Breast epithelium (tissue), 4 donors: ENCODE measurements at regions not wholly inside any gene's neighbourhood (a gene's known extent, or its start where the extent isn't known, plus 50 kb on each side); places are given as distances from the start of the nearest gene placed in this dataset.
A peak's percentile ranks its signal among the peaks of the same experiment; 100 is the strongest.

Experiments
- DNase-seq, 2 donors: peaks; one replicate each; pipeline ENCODE4 v3.0.0-alpha.2; 2019; ENCODE audit warnings: low spot score in 2 of 2
- H3K27ac ChIP-seq, 2 donors: fragments of 200-600 bp; sonication (generic) in 1 of 2; one replicate each; pipeline ENCODE4 v1.5.1; 2016 to 2019; ENCODE audit warnings: mild to moderate bottlenecking in 1 of 2
- H3K27me3 ChIP-seq, 2 donors: fragments of 200-600 bp; sonication (generic) in 1 of 2; one replicate each; pipeline versions ENCODE4 v1.5.1 to v1.6.0; 2017 to 2019; ENCODE audit warnings: control low read depth in 1 of 2, mild to moderate bottlenecking in 1 of 2
- H3K36me3 ChIP-seq: fragments of 200-600 bp; one replicate; pipeline ENCODE4 v1.5.1; 2019
- H3K4me1 ChIP-seq, 2 donors: fragments of 200-600 bp; sonication (generic); one replicate each; pipeline ENCODE4 v1.5.1; 2016 to 2019; ENCODE audit warnings: control low read depth in 1 of 2
- H3K4me3 ChIP-seq, 3 donors: fragments of 200-600 bp; sonication (generic); 1 replicate in 2 of 3; 2 replicates in 1 of 3; pipeline ENCODE4 v1.5.1; 2016 to 2019; ENCODE audit warnings: mild to moderate bottlenecking in 3 of 3, moderate library complexity in 2 of 3
- H3K9me3 ChIP-seq, 2 donors: fragments of 200-600 bp; sonication (generic) in 1 of 2; one replicate each; pipeline ENCODE4 v1.5.1; 2016 to 2019; ENCODE audit warnings: control low read depth in 1 of 2
- POLR2A ChIP-seq: fragments of 450-650 bp; IDR thresholded peaks from one replicate; pipeline ENCODE4 v1.6.1; 2016; ENCODE audit warnings: antibody characterized with exemption, mild to moderate bottlenecking, moderate library complexity
- POLR2AphosphoS5 ChIP-seq, 3 donors: sonication (generic); formaldehyde crosslinking; IDR thresholded peaks; one replicate each; pipeline ENCODE4 v1.6.1; 2017; ENCODE audit warnings: antibody characterized with exemption in 3 of 3
- intact Hi-C: fragments of 100-400 bp; cut with DNase I; formaldehyde crosslinking; loops from one replicate; pipeline ENCODE4 v1.15.1; 2023; ENCODE audit warnings: low total_unique reads
- TF ChIP-seq, protein P1 (sequence below), 3 donors: fragments of 450-650 bp; IDR thresholded peaks; one replicate each; pipeline ENCODE4 v1.5.1; 2016 to 2017; ENCODE audit warnings: antibody characterized with exemption in 3 of 3, mild to moderate bottlenecking in 3 of 3, moderate library complexity in 3 of 3

DNA sequence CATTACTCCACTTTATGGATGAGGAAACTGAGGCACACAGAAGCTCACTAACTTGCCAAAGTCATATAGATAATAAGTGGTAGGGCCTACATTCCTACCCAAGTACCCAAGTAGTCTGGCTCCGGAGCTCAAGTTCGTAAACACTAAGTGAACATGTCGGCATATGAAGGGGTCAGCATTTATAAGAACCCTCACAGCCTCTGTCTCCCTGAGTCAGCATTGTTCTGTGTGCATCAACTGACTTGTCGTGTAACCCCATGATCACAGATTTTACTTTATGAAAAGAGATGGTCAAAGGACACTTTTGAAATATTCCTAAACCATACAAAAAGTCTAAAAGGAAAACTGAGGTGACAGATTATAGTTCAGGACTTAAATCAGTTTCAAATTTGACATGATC, 260.1 kb upstream of the CCDC54 start:
- no peak overlapping the region for H3K27ac ChIP-seq
- no peak for DNase-seq
- no peaks in the 10 kb centered on the region for H3K9me3 ChIP-seq
- H3K27me3 ChIP-seq = no peaks in the 10 kb centered on the region
- H3K4me1 ChIP-seq = no peaks in the 10 kb centered on the region
- H3K36me3 ChIP-seq = no peaks in the 10 kb centered on the region
- TF ChIP-seq POLR2AphosphoS5 (IDR thresholded peaks at IDR 0.05) (no peak), POLR2A (no peak)
- TF ChIP-seq, protein P1, sequence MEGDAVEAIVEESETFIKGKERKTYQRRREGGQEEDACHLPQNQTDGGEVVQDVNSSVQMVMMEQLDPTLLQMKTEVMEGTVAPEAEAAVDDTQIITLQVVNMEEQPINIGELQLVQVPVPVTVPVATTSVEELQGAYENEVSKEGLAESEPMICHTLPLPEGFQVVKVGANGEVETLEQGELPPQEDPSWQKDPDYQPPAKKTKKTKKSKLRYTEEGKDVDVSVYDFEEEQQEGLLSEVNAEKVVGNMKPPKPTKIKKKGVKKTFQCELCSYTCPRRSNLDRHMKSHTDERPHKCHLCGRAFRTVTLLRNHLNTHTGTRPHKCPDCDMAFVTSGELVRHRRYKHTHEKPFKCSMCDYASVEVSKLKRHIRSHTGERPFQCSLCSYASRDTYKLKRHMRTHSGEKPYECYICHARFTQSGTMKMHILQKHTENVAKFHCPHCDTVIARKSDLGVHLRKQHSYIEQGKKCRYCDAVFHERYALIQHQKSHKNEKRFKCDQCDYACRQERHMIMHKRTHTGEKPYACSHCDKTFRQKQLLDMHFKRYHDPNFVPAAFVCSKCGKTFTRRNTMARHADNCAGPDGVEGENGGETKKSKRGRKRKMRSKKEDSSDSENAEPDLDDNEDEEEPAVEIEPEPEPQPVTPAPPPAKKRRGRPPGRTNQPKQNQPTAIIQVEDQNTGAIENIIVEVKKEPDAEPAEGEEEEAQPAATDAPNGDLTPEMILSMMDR (IDR thresholded peaks at IDR 0.05) = no peak
- intact Hi-C loops = no loop called here
- no peak overlapping the region for H3K4me3 ChIP-seq

DNA sequence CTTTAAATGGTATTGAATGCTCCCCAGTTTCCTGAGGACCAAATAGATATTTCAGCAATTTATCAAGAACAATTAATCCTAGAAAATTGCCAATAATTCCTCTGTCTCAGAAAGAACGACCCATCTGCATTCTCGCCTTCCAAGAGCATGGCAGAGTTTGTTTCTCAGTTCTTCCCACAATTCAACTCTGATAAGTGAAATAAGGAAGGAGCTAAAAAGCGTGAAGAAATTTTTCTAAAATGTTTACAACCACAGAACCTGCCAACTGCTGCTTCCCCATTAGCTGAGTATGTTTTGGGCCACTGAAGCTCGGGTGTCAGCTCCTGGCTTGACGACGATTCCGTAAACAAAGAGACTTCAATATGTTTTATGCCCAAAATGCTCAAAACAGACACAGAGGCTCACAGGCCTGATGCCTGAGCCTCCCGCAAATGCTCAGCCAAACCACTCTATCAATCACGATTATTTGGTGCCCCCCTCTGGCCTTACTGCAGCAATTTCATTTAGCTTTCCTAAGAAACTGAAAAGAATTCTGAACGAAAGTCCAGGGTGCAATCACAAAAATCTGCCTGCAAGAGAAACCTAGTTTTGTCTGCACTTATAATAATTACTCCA, 259.2 kb upstream of the CCDC54 start:
- Histone ChIP-seq H3K27me3 (no peaks in the 10 kb centered on the region), H3K27ac (no peak overlapping the region), H3K4me3 (no peak overlapping the region), H3K36me3 (no peaks in the 10 kb centered on the region), H3K4me1 (no peaks in the 10 kb centered on the region), H3K9me3 (no peaks in the 10 kb centered on the region)
- DNase-seq = no peak
- intact Hi-C loops = no loop called here
- TF ChIP-seq POLR2AphosphoS5 (IDR thresholded peaks at IDR 0.05) = no peak
- TF ChIP-seq, protein P1 (IDR thresholded peaks at IDR 0.05) = peak in 1 of 3 donors; percentile 26
- no peak for TF ChIP-seq POLR2A

DNA sequence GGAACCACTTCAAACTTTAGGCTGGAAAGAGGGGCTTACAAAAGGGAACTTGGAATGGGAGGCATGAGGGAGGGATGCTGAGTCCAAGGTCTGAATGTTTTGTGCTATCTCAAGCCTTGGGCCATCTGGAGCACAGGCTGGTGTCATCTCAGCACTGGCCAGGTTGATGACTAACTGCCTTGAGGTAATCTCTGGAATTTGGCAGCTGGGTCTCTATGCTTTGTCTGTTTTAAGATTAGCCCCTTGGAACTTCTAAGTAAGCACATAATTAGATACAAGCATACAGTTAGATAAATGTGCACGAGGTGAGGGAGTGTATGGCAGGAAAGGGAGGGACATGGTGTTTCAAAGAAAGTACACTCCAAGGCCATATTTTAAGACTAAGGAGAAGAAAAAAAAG, 252.4 kb upstream of the CCDC54 start:
- H3K36me3 ChIP-seq = no peaks in the 10 kb centered on the region
- intact Hi-C loops = no loop called here
- H3K4me3 ChIP-seq = no peak overlapping the region
- H3K4me1 ChIP-seq = no peaks in the 10 kb centered on the region
- TF ChIP-seq, protein P1 (IDR thresholded peaks at IDR 0.05) = no peak
- no peak for TF ChIP-seq POLR2AphosphoS5 (IDR thresholded peaks at IDR 0.05)
- no peak for TF ChIP-seq POLR2A
- H3K9me3 ChIP-seq = no peaks in the 10 kb centered on the region
- no peak for DNase-seq
- H3K27ac ChIP-seq = no peak overlapping the region
- H3K27me3 ChIP-seq = no peaks in the 10 kb centered on the region

DNA sequence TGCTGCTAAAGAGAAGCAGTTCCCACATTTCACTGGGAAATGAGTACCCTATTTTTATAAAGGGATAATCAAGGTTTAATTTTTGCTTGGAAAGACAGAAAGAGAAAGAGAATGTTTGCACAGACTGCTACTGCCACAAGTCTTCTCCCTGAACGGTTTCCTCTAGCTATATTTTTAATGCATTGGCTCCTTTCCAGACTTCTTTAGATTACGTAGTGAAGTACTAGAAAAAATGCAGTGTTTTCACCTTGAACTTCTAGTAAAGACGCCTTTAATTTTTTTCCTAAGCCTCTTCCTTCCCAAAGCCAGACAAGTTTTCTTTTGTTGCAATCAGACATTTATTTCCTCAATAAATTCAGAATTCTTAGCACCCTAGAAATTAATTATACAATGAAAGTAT, 248.3 kb upstream of the CCDC54 start:
- TF ChIP-seq, protein P1 (IDR thresholded peaks at IDR 0.05) = no peak
- Histone ChIP-seq H3K36me3 (no peaks in the 10 kb centered on the region), H3K27me3 (no peaks in the 10 kb centered on the region), H3K4me1 (no peaks in the 10 kb centered on the region), H3K27ac (no peak overlapping the region), H3K4me3 (no peak overlapping the region), H3K9me3 (no peaks in the 10 kb centered on the region)
- DNase-seq = no peak
- intact Hi-C loops = no loop called here

DNA sequence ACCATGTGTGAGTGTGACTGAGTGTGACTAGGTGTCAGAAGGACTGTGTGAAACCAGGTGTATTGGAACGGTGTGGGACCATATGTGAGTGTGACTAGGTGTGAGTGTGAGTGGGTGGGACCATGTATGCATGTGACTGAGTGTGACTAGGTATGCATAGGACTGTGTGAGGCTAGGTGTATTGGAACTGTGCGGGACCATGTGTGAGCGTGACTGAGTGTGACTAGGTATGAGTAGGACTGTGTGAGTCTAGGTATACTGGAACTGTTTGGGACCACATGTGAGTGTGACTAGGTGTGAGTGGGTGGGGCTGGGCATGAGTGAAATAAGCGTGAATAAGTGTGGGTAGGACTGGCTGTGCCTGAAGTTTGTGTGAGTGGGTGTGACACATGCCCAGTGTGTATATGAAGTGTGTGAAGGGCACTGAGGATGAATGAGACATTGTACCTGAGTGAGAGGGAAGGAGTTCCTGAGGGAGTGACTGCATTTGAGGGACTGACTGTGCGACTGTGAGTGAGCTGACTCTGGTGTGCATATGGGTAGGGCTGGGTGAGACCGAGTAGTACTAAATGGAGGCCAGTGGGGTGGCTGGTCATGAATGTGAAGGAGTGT, 247.0 kb upstream of the CCDC54 start:
- intact Hi-C loops = loop anchor here (5.0 kb wide), 1 partner anchor 1302 kb away; no protein-coding TSS in a partner anchor
- DNase-seq = no peak
- Histone ChIP-seq H3K27me3 (no peaks in the 10 kb centered on the region), H3K4me1 (no peaks in the 10 kb centered on the region), H3K36me3 (no peaks in the 10 kb centered on the region), H3K9me3 (no peaks in the 10 kb centered on the region), H3K27ac (no peak overlapping the region), H3K4me3 (no peak overlapping the region)
- TF ChIP-seq, protein P1 (IDR thresholded peaks at IDR 0.05) = no peak
